HEK293 (cell line): ENCODE measurements at regions not wholly inside any gene's neighbourhood (a gene's known extent, or its start where the extent isn't known, plus 50 kb on each side); places are given as distances from the start of the nearest gene placed in this dataset.

Experiments used
- CTCF ChIA-PET: fragments of 350-600 bp; formaldehyde crosslinking; extraction: SDS; loops from one replicate; lab custom pipeline; 2021; ENCODE audit warnings: antibody characterized with exemption; lab: Yijun Ruan, JAX
- POLR2A ChIA-PET: fragments of 300-600 bp; formaldehyde crosslinking; extraction: SDS; loops from one replicate; lab custom pipeline; 2020; ENCODE audit warnings: antibody characterized with exemption, inconsistent platforms; lab: Yijun Ruan, JAX
- H3K27ac ChIP-seq: fragments of 200-500 bp; sonication (Bioruptor generic); 2 replicates; pipeline ENCODE4 v1.5.1; 2014; ENCODE audit warnings: low read depth, low read length, control low read depth, inconsistent platforms; ENCODE audit errors: extremely low read depth
- H3K36me3 ChIP-seq, 2 experiments: fragments of 200-500 bp in 1 of 2; sonication (Bioruptor generic) in 1 of 2; 1 replicate in 1 of 2; 2 replicates in 1 of 2; pipeline ENCODE4 v1.5.1; 2014 to 2017; ENCODE audit warnings: inconsistent platforms in 2 of 2, low read length in 2 of 2; ENCODE audit not compliant: control insufficient read depth in 2 of 2, insufficient read depth in 1 of 2
- H3K4me1 ChIP-seq: fragments of 200-500 bp; sonication (Bioruptor generic); 2 replicates; pipeline ENCODE4 v1.5.1; 2014; ENCODE audit warnings: mild to moderate bottlenecking, low read length, inconsistent platforms; ENCODE audit not compliant: control insufficient read depth, insufficient read depth
- H3K4me3 ChIP-seq: 2 replicates; pipeline ENCODE4 v1.5.1; 2011; ENCODE audit warnings: low read depth, mild to moderate bottlenecking, control low read depth, low read length, moderate library complexity
- H3K9me3 ChIP-seq: fragments of 200-500 bp; sonication (Bioruptor generic); 2 replicates; pipeline ENCODE4 v1.5.1; 2014; ENCODE audit warnings: low read depth, low read length, inconsistent platforms; ENCODE audit not compliant: control insufficient read depth, insufficient read depth
- GLI4 ChIP-seq: fragments of 450-650 bp; formaldehyde crosslinking; IDR thresholded peaks from 2 replicates; pipeline ENCODE4 v1.5.1; 2016; ENCODE audit warnings: missing biosample characterization, missing genetic modification characterization
- HOXD13 ChIP-seq: sonication (generic); formaldehyde crosslinking; IDR thresholded peaks from 2 replicates; pipeline ENCODE4 v1.8.0; 2022; ENCODE audit warnings: missing genetic modification reagents, borderline replicate concordance
- IKZF3 ChIP-seq: fragments of 450-650 bp; IDR thresholded peaks from 2 replicates; pipeline ENCODE4 v1.5.0; 2018; ENCODE audit warnings: missing biosample characterization, mild to moderate bottlenecking, missing genetic modification characterization, moderate library complexity
- INSM2 ChIP-seq: fragments of 450-650 bp; formaldehyde crosslinking; IDR thresholded peaks from 2 replicates; pipeline ENCODE4 v1.5.1; 2016; ENCODE audit warnings: missing biosample characterization, missing genetic modification characterization
- KLF7 ChIP-seq: fragments of 450-650 bp; formaldehyde crosslinking; IDR thresholded peaks from 2 replicates; pipeline ENCODE4 v1.5.1; 2016; ENCODE audit warnings: missing biosample characterization, missing genetic modification characterization, borderline replicate concordance
- SCRT2 ChIP-seq: fragments of 450-650 bp; formaldehyde crosslinking; IDR thresholded peaks from 2 replicates; pipeline ENCODE4 v1.5.1; 2016; ENCODE audit warnings: missing biosample characterization, missing genetic modification characterization
- WT1 ChIP-seq: fragments of 450-650 bp; formaldehyde crosslinking; IDR thresholded peaks from 2 replicates; pipeline ENCODE4 v1.5.1; 2016; ENCODE audit warnings: missing biosample characterization, missing genetic modification characterization
- ZNF148 ChIP-seq: fragments of 450-650 bp; formaldehyde crosslinking; IDR thresholded peaks from 2 replicates; pipeline ENCODE4 v1.5.0; 2017; ENCODE audit warnings: missing biosample characterization, missing genetic modification characterization, borderline replicate concordance
- ZNF18 ChIP-seq: fragments of 450-650 bp; formaldehyde crosslinking; IDR thresholded peaks from 2 replicates; pipeline ENCODE4 v1.5.1; 2016; ENCODE audit warnings: missing biosample characterization, missing genetic modification characterization
- ZNF266 ChIP-seq: fragments of 450-650 bp; formaldehyde crosslinking; IDR thresholded peaks from 2 replicates; pipeline ENCODE4 v1.5.1; 2016; ENCODE audit warnings: missing biosample characterization, missing genetic modification characterization, low read depth
- ZNF302 ChIP-seq: fragments of 450-650 bp; formaldehyde crosslinking; IDR thresholded peaks from 2 replicates; pipeline ENCODE4 v1.5.1; 2016; ENCODE audit warnings: missing biosample characterization, missing genetic modification characterization, low read depth
- ZNF426 ChIP-seq: fragments of 450-650 bp; formaldehyde crosslinking; IDR thresholded peaks from 2 replicates; pipeline ENCODE4 v1.5.1; 2017; ENCODE audit warnings: missing biosample characterization, missing genetic modification characterization, mild to moderate bottlenecking, inconsistent platforms, moderate library complexity
- ZNF501 ChIP-seq: fragments of 450-650 bp; formaldehyde crosslinking; IDR thresholded peaks from 2 replicates; pipeline ENCODE4 v1.5.1; 2016; ENCODE audit warnings: missing biosample characterization, missing genetic modification characterization
- ZNF514 ChIP-seq: fragments of 450-650 bp; formaldehyde crosslinking; IDR thresholded peaks from 2 replicates; pipeline ENCODE4 v1.5.1; 2016; ENCODE audit warnings: missing biosample characterization, missing genetic modification characterization
- ZNF548 ChIP-seq: fragments of 450-650 bp; formaldehyde crosslinking; IDR thresholded peaks from 2 replicates; pipeline ENCODE4 v1.5.1; 2016; ENCODE audit warnings: missing biosample characterization, missing genetic modification characterization
- ZNF776 ChIP-seq: fragments of 450-650 bp; formaldehyde crosslinking; IDR thresholded peaks from 2 replicates; pipeline ENCODE4 v1.5.0; 2017; ENCODE audit warnings: missing biosample characterization, missing genetic modification characterization, borderline replicate concordance
- ZNF777 ChIP-seq: fragments of 450-650 bp; formaldehyde crosslinking; IDR thresholded peaks from 2 replicates; pipeline ENCODE4 v1.5.1; 2017; ENCODE audit warnings: missing biosample characterization, missing genetic modification characterization, borderline replicate concordance
- ZNF785 ChIP-seq: fragments of 450-650 bp; formaldehyde crosslinking; IDR thresholded peaks from 2 replicates; pipeline ENCODE4 v1.5.1; 2016; ENCODE audit warnings: missing biosample characterization, missing genetic modification characterization
- TF ChIP-seq, protein P1 (sequence below): fragments of 450-650 bp; IDR thresholded peaks from 2 replicates; pipeline ENCODE4 v1.5.1; 2018; ENCODE audit warnings: missing biosample characterization, missing genetic modification characterization
- TF ChIP-seq, protein P2 (sequence below): fragments of 450-650 bp; formaldehyde crosslinking; IDR thresholded peaks from 2 replicates; pipeline ENCODE4; 2016; ENCODE audit warnings: missing biosample characterization, missing genetic modification characterization

DNA sequence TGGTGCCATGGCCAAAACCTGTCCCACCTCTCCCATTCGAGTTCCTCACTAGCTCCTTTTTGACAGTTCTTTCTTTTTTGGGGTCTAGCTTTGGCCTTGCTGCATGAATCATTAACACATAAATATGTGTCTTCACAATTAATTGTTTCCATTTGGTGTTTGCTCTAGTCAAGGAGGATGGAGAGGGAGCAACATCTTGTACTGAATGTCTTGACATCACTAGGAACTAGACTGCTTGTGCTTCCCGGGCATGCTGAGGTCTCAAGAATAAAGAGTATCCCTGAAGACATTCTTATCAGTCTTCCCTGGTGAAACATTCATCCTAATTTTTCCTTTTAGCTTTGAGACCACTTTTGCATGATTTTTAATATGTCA is 77.0 kb upstream of the ESR1 start:
- no peak for TF ChIP-seq ZNF785
- TF ChIP-seq, protein P1, sequence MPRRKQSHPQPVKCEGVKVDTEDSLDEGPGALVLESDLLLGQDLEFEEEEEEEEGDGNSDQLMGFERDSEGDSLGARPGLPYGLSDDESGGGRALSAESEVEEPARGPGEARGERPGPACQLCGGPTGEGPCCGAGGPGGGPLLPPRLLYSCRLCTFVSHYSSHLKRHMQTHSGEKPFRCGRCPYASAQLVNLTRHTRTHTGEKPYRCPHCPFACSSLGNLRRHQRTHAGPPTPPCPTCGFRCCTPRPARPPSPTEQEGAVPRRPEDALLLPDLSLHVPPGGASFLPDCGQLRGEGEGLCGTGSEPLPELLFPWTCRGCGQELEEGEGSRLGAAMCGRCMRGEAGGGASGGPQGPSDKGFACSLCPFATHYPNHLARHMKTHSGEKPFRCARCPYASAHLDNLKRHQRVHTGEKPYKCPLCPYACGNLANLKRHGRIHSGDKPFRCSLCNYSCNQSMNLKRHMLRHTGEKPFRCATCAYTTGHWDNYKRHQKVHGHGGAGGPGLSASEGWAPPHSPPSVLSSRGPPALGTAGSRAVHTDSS (tag by site-specific recombination), result no peak
- TF ChIP-seq ZNF426 (tag by site-specific recombination), result no peak
- no peak for TF ChIP-seq ZNF148 (tag by site-specific recombination)
- TF ChIP-seq INSM2 (tag by site-specific recombination), result no peak
- no peak for TF ChIP-seq ZNF777 (tag by site-specific recombination)
- no peak for TF ChIP-seq ZNF548 (tag by site-specific recombination)
- no peak for TF ChIP-seq ZNF302
- no peak for TF ChIP-seq ZNF266 (tag by site-specific recombination)
- TF ChIP-seq GLI4 (tag by site-specific recombination), result no peak
- no peak for TF ChIP-seq WT1 (tag by site-specific recombination)
- ChIA-PET POLR2A (no interaction called here), CTCF (interaction anchor here (0.6 to 0.9 kb wide), 2 partner anchors 296 to 396 kb away, joined by 3 read pairs; no protein-coding TSS in a partner anchor)

GRCh38 chr6:151731313-151731712 is 76.2 kb upstream of the ESR1 start:
- no peak overlapping the region for H3K27ac ChIP-seq
- ChIA-PET POLR2A (no interaction called here), CTCF (interaction anchor here (0.6 kb wide), 1 partner anchor 106 kb away, joined by 3 read pairs; no protein-coding TSS in a partner anchor)
- H3K4me1 ChIP-seq, result no peaks in the 10 kb centered on the region
- no peaks in the 10 kb centered on the region for H3K9me3 ChIP-seq
- H3K4me3 ChIP-seq, result no peak overlapping the region
- no peaks in the 10 kb centered on the region for H3K36me3 ChIP-seq
- no peak for TF ChIP-seq ZNF18 (tag by site-specific recombination)
- no peak for TF ChIP-seq ZNF501 (tag by site-specific recombination)
- TF ChIP-seq, protein P2, sequence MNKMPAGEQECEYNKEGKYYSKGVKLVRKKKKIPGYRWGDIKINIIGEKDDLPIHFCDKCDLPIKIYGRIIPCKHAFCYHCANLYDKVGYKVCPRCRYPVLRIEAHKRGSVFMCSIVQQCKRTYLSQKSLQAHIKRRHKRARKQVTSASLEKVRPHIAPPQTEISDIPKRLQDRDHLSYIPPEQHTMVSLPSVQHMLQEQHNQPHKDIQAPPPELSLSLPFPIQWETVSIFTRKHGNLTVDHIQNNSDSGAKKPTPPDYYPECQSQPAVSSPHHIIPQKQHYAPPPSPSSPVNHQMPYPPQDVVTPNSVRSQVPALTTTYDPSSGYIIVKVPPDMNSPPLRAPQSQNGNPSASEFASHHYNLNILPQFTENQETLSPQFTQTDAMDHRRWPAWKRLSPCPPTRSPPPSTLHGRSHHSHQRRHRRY, result no peak
- no peak for TF ChIP-seq ZNF514 (tag by site-specific recombination)
- no peak for TF ChIP-seq IKZF3 (tag by site-specific recombination)
- TF ChIP-seq SCRT2 (tag by site-specific recombination), result no peak
- TF ChIP-seq HOXD13, result no peak
- TF ChIP-seq KLF7 (tag by site-specific recombination), result no peak
- TF ChIP-seq ZNF776 (tag by site-specific recombination), result no peak

More for the DNA sequence above, 77.0 kb upstream of the ESR1 start:
- no peaks in the 10 kb centered on the region for H3K4me1 ChIP-seq
- H3K4me3 ChIP-seq, result no peak overlapping the region
- no peaks in the 10 kb centered on the region for H3K9me3 ChIP-seq
- no peak overlapping the region for H3K27ac ChIP-seq
- no peaks in the 10 kb centered on the region for H3K36me3 ChIP-seq
